Left renal pelvis (tissue), 4 donors: ENCODE measurements at regions not wholly inside any gene's neighbourhood (a gene's known extent, or its start where the extent isn't known, plus 50 kb on each side); places are given as distances from the start of the nearest gene placed in this dataset.
"Not testable (repeated sequence)": the region's sequence is repeated elsewhere in the genome, so short reads cannot be mapped to it uniquely, and the experiment has no call there.

Experiments
- DNase-seq, 4 donors: peaks; one replicate each; pipeline ENCODE4 v3.0.0-alpha.2; 2013; ENCODE audit warnings: low read depth in 4 of 4, low spot score in 3 of 4

DNA sequence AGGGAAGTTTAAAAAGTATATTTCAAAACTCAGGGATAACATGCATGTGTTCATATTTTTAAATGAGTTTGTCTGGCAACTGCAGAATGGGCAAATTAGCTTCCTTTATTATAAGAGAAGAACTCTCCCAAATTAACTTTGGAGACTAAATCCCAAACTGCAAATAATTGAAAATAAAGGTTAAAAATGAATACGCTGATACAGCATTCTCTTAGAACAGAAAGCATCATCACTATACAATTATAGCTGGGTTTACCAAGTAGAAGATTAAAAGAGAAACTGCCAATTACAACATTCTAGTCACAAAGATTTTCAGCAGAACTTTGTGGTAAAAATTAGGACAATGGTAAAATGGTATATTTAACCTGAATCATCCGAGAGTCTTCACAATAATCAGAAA lies 73.3 kb downstream of the OLFM4 start:
- no peak for DNase-seq

DNA sequence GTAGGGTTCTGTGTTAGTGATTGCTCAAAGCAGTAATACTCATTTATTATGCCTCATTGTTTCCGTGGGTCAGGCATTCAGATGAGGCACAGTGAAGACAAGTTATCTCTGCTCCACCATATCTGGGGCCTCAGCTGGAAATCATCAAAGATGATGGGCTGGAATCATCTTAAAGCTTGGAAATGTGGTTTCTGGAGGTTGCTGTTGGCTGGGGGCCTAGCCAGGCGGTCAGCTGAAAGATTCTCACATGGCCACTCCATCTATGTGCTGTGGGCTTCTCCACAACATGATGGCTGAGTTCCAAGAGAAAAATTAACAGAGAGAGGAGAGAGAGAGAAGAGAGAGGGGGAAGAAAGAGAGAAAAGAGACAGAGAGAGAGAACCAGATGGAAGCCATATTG lies 75.5 kb downstream of the OLFM4 start:
- no peak for DNase-seq

- no peak for DNase-seq
These were observed 76.9 kb downstream of the OLFM4 start for GRCh38 chr13:53105477-53105876.

- no peak for DNase-seq
These were observed 77.3 kb downstream of the OLFM4 start for GRCh38 chr13:53105890-53106289.

DNA sequence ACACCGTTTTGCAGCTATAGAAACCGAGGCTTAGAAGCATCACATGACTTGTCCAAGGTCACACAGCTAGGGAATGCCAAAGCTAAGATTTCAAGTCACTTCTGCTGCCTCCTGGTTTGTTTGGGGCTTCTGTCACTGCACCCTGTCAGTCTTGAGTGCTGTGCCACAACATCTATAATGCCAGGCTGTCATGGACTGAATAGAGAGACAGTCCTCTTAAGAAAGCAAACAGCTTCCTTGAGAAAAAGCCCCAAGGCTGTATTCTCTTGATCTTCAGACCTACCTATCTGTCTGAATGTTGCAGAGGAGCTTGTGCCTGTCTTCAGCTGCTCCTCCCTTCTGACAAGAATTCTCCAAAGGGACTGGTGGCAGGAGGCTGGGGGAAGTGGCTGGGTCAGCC lies 81.6 kb downstream of the OLFM4 start:
- no peak for DNase-seq

- no peak for DNase-seq
These were observed 82.0 kb downstream of the OLFM4 start for GRCh38 chr13:53110614-53111013.

DNA sequence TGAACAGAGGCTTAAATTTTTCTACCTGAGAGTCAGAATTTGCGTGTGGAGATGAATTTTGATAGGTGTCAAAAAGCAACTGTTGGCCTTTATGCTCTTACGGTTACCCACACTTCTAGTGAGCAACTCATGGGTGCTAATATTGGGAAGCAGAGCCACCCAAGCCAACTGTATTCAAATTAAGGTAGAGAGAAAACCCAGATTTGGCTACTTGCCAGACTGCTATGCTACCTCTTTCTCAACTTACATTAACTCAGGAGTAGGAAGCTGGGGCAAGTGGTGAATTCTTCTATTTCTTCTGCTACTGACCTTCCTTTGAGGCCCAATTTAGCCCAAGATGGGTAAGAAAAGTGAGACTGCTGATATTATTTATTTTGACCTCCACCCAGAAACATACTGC lies 83.9 kb downstream of the OLFM4 start:
- DNase-seq: no peak

GRCh38 chr13:53117048-53117447 lies 88.4 kb downstream of the OLFM4 start:
- DNase-seq: not testable (repeated sequence)

DNA sequence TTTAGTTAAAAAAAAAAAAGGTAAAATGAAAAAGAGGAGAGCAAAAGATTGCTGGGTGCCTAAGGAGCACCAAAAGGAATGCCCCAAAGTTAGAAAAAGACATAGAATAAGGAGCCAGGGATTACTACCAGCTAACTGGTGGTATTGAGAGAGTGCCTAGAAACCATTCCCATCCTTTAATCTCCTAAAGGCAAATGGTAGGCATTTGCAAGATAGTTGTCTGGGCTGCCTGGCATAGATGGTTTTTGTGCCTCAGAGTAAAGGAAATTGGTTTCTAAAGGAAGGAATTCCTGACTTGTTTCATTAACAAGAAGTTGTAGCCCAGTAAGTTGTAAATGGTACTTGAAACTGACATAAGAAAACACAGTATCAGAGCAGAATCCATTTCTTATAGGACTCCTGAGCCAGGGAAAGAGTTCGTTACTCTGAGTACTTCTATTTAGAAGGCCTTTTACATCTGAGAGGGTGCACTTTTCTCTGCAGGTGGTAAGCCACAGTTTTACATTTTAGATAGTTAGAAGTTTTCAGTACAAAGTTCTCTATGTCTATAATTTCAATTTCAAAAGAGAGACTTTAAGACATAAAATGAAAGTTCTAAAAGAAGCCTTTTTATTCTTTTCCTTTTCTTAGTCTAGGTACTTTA lies 92.6 kb downstream of the OLFM4 start:
- DNase-seq: no peak

DNA sequence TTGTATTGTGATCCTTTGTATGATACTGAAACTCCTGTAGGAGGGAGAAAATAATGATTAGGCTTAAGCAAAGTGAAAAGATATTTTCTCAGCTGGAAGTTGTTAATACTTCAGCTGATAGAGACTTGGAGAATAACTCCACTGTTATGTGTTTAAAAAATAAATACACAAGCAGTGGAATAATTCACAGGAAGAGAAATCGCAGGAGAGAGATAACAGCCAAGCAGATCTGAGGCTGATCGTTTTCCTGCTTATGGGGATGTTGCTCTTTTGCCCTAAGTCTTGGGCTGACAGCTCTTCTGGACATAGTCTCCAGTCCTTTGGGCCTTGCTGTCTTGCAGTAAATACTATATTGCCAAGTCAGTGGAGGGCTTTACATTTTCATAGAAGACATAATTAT lies 93.3 kb downstream of the OLFM4 start:
- no peak for DNase-seq

- no peak for DNase-seq
These were observed 94.9 kb downstream of the OLFM4 start for GRCh38 chr13:53123536-53123935.

- DNase-seq: no peak
These were observed 96.0 kb downstream of the OLFM4 start for GRCh38 chr13:53124623-53125022.

DNA sequence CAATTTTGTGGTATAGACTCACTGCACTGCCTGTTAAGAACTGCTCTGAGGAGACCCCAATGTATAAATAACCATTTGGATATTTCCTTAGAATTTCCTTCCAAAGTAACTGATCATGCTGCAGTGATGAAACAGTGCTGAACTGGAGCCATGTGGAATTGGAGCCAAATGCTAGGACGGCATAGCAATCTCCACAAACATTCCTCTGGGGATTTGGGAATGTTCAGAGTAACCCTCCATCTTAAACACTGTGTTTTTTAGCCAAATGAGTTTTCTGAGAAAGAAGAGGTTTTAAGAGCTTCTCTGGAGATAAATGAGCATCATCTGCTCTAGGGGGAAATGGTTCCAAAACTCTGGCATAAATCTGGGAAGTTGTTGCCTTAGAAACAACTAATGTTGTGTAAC lies 98.2 kb downstream of the OLFM4 start:
- no peak for DNase-seq

DNA sequence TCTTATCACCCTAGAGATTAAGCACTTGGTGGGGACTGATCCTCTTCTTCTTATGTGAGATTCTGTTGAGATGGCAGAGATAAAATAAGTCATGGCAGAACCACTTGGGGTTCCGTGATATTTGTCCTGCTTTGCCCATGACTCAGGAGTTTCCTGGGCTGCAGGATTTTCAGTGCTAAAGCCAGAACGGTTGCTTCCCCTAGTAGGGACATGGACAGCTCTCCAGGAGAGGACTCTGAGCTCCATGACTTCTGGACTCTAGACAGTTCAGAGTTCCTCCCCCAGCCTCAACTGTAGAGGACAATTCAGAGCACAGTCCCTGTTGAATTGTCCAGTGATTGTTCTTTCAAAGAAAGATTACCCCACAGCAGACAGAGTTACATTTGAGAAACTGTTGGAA lies 98.8 kb downstream of the OLFM4 start:
- DNase-seq: no peak

GRCh38 chr13:53129864-53130393 lies 101.3 kb downstream of the OLFM4 start:
- no peak for DNase-seq

DNA sequence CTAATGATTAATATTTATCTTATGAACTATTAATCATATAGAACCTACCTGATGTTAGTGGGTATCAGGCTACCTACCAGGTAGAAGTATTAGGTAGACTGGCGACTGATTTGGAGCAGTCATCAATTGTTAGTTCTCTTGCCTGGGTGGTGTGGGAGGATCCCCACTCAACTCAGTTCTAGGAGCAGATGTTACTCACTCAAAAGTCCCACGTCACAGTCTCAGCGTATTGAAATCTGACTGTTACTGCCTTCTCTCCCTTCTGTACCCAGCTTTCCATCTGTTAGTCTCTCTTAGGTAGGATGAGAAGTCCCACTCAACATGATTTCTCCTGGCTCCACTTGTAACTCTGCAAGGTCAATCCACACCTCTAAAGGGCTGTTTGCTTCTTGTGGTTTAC lies 102.7 kb downstream of the OLFM4 start:
- no peak for DNase-seq

DNA sequence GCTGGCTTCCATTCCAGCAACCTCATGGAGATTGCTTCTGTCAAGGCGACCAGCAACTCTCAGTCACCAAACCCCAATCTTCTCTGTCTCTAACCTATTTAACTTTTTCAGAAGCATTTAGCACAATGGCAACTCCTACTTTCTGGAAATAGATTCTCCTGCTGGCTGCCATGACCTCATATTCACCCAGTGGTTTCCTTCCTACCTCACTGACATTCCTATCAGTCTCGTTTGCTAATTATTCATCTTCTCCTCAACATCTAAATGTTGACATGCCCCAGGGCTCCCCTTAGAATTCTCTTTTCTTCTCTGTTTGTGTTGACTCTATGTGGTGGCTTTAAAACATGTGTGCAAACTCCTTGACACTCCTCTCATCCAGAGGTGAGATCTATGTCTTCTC lies 106.7 kb downstream of the OLFM4 start:
- DNase-seq: no peak

DNA sequence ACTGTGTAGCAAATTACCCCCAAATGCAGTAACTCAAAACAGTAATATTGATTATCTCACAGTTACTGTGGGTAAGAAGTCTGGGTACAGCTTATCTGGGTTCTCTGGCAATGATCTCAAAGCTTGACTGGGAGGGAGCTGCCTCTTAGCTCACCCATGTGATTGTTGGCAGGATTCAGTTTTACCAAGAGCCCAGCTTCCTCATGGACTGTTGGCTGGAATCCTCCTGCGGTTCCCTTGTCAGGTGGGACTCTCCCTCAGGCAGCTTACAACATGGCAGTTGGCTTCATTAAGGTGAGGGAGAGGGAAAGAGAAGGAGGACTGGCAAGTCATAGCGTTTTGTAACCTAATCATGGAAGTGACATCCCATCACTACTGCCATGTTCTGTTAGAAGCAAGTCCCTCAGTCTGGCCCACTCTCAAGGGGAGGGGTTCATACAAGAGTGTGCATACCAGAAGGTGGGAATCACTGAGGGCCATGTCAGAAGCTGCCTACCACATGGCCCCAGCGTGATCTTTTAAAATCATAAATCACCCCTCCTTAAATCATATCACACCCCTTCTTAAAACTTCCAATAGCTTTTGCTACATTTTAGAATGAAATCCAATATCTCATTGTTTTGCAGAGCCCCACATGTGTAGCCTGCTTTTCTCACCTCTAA lies 108.1 kb downstream of the OLFM4 start:
- DNase-seq: no peak

- DNase-seq: no peak
These were observed 109.2 kb downstream of the OLFM4 start for GRCh38 chr13:53137779-53138178.

GRCh38 chr13:53138376-53139036 lies 109.9 kb downstream of the OLFM4 start:
- DNase-seq: no peak

- no peak for DNase-seq
These were observed 112.7 kb downstream of the OLFM4 start for GRCh38 chr13:53141336-53141735.

- no peak for DNase-seq
These were observed 113.7 kb downstream of the OLFM4 start for GRCh38 chr13:53142306-53142705.
